RWPE2 (cell line): ENCODE measurements at regions not wholly inside any gene's neighbourhood (a gene's known extent, or its start where the extent isn't known, plus 50 kb on each side); places are given as distances from the start of the nearest gene placed in this dataset.
"Not testable (repeated sequence)": the region's sequence is repeated elsewhere in the genome, so short reads cannot be mapped to it uniquely, and the experiment has no call there.

ENCODE experiments used
- ATAC-seq: fragments of 200-7000 bp; cut with Tn5 transposase; 3 replicates; pipeline ENCODE4 v1.9.1; 2021; ENCODE audit warnings: low read depth
- DNase-seq: peaks from one replicate; pipeline ENCODE4 v3.0.0-alpha.2; 2020; ENCODE audit warnings: low spot score
- H3K27ac ChIP-seq: fragments of 450-650 bp; 2 replicates; pipeline ENCODE4 v1.5.1; 2017; ENCODE audit warnings: mild to moderate bottlenecking; ENCODE audit not compliant: poor library complexity, severe bottlenecking
- H3K27me3 ChIP-seq: fragments of 250-450 bp; sonication (Bioruptor Pico); 2 replicates; pipeline ENCODE4 v1.5.1; 2021; ENCODE audit warnings: mild to moderate bottlenecking, moderate library complexity; ENCODE audit not compliant: insufficient read depth, poor library complexity, severe bottlenecking
- H3K36me3 ChIP-seq: fragments of 250-450 bp; sonication (Bioruptor Pico); 2 replicates; pipeline ENCODE4 v1.5.1; 2020; ENCODE audit warnings: low read depth, mild to moderate bottlenecking, moderate library complexity
- H3K4me1 ChIP-seq: fragments of 250-450 bp; sonication (Bioruptor Pico); 2 replicates; pipeline ENCODE4 v1.5.1; 2021; ENCODE audit warnings: mild to moderate bottlenecking, moderate library complexity; ENCODE audit not compliant: insufficient read depth, poor library complexity, severe bottlenecking
- H3K4me3 ChIP-seq: fragments of 250-450 bp; sonication (Bioruptor Pico); 2 replicates; pipeline ENCODE4 v1.5.1; 2021; ENCODE audit warnings: mild to moderate bottlenecking, moderate library complexity; ENCODE audit not compliant: severe bottlenecking
- H3K9me3 ChIP-seq: fragments of 250-450 bp; sonication (Bioruptor Pico); 2 replicates; pipeline ENCODE4 v1.5.1; 2021; ENCODE audit warnings: mild to moderate bottlenecking, moderate library complexity; ENCODE audit not compliant: severe bottlenecking
- CTCF ChIP-seq: fragments of 450-650 bp; IDR thresholded peaks from one replicate; pipeline ENCODE4 v1.5.1; 2017; ENCODE audit warnings: mild to moderate bottlenecking, moderate library complexity; ENCODE audit not compliant: poor library complexity, severe bottlenecking

- no peaks in the 10 kb centered on the region for H3K27me3 ChIP-seq
- ATAC-seq (no peak), DNase-seq (no peak)
- no peak overlapping the region for H3K27ac ChIP-seq
- no peak overlapping the region for H3K4me3 ChIP-seq
- no peak for TF ChIP-seq CTCF
- H3K9me3 ChIP-seq, result no peaks in the 10 kb centered on the region
- H3K4me1 ChIP-seq, result no peaks in the 10 kb centered on the region
- no peaks in the 10 kb centered on the region for H3K36me3 ChIP-seq
Observed at GRCh38 chr5:152056931-152057330, 132.3 kb upstream of the GLRA1 start.

- Histone ChIP-seq H3K9me3 (no peaks in the 10 kb centered on the region), H3K4me1 (no peaks in the 10 kb centered on the region), H3K36me3 (no peaks in the 10 kb centered on the region), H3K4me3 (no peak overlapping the region), H3K27me3 (no peaks in the 10 kb centered on the region), H3K27ac (no peak overlapping the region)
- DNase-seq (no peak), ATAC-seq (no peak)
- TF ChIP-seq CTCF, result no peak
Observed at GRCh38 chr5:152052470-152052869, 127.8 kb upstream of the GLRA1 start.

GRCh38 chr5:152051499-152052454 lies 127.1 kb upstream of the GLRA1 start:
- Histone ChIP-seq H3K36me3 (no peaks in the 10 kb centered on the region), H3K4me1 (no peaks in the 10 kb centered on the region), H3K27me3 (no peaks in the 10 kb centered on the region), H3K27ac (no peak overlapping the region), H3K9me3 (no peaks in the 10 kb centered on the region), H3K4me3 (no peak overlapping the region)
- no peak for TF ChIP-seq CTCF
- ATAC-seq (no peak), DNase-seq (no peak)

- H3K36me3 ChIP-seq, result no peaks in the 10 kb centered on the region
- no peaks in the 10 kb centered on the region for H3K4me1 ChIP-seq
- no peaks in the 10 kb centered on the region for H3K27me3 ChIP-seq
- H3K4me3 ChIP-seq, result no peak overlapping the region
- no peak for DNase-seq
- TF ChIP-seq CTCF, result no peak
- H3K27ac ChIP-seq, result no peak overlapping the region
- no peak for ATAC-seq
- H3K9me3 ChIP-seq, result no peaks in the 10 kb centered on the region
Observed at GRCh38 chr5:152046361-152046760, 121.7 kb upstream of the GLRA1 start.

- not testable (repeated sequence) for H3K36me3 ChIP-seq, H3K4me1 ChIP-seq, H3K9me3 ChIP-seq, H3K27ac ChIP-seq, H3K4me3 ChIP-seq, DNase-seq
- peak; percentile 31; the same call in 2 of the 3 replicates for ATAC-seq
- H3K27me3 ChIP-seq, result peaks cover 29% of the 10 kb centered on the region
Observed at GRCh38 chr5:152038856-152039255, 114.2 kb upstream of the GLRA1 start.

- not testable (repeated sequence) for H3K36me3 ChIP-seq, DNase-seq
Observed at GRCh38 chr5:152026328-152027024, 101.8 kb upstream of the GLRA1 start.

More at GRCh38 chr5:152026328-152027024, 101.8 kb upstream of the GLRA1 start:
- not testable (repeated sequence) for ATAC-seq, H3K4me3 ChIP-seq, H3K9me3 ChIP-seq, H3K4me1 ChIP-seq, H3K27ac ChIP-seq, H3K27me3 ChIP-seq
